Right atrium auricular region (tissue), 2 donors: ENCODE measurements at regions not wholly inside any gene's neighbourhood (a gene's known extent, or its start where the extent isn't known, plus 50 kb on each side); places are given as distances from the start of the nearest gene placed in this dataset.

Experiments
- DNase-seq: peaks from one replicate; pipeline ENCODE4 v3.0.0-alpha.2; 2019; ENCODE audit warnings: low spot score
- H3K27ac ChIP-seq, 2 donors: fragments of 200-600 bp; sonication (generic); 1 replicate in 1 of 2; 2 replicates in 1 of 2; pipeline ENCODE4 v1.5.1; 2016 to 2019
- H3K27me3 ChIP-seq, 2 donors: fragments of 200-600 bp; sonication (generic); one replicate each; pipeline versions ENCODE4 v1.5.1 to v1.6.0; 2017 to 2019
- H3K36me3 ChIP-seq: fragments of 200-600 bp; sonication (generic); one replicate; pipeline ENCODE4 v1.5.1; 2016
- H3K4me1 ChIP-seq, 2 donors: fragments of 200-600 bp; sonication (generic); one replicate each; pipeline versions ENCODE4 v1.5.1 to v1.6.0; 2017 to 2019
- H3K4me3 ChIP-seq, 2 donors: fragments of 200-600 bp; sonication (generic); 1 replicate in 1 of 2; 2 replicates in 1 of 2; pipeline ENCODE4 v1.5.1; 2017 to 2019; ENCODE audit warnings: mild to moderate bottlenecking in 1 of 2, moderate library complexity in 1 of 2
- H3K9me3 ChIP-seq, 2 donors: fragments of 200-600 bp; sonication (generic); one replicate each; pipeline ENCODE4 v1.5.1; 2019
- CTCF ChIP-seq, 2 donors: fragments of 200-600 bp; sonication (generic); IDR thresholded peaks; one replicate each; pipeline ENCODE4 v1.5.1; 2019; ENCODE audit warnings: antibody characterized with exemption in 2 of 2

GRCh38 chr16:85237817-85238216 lies 125.5 kb upstream of the CIBAR2 start:
- no peaks in the 10 kb centered on the region for H3K9me3 ChIP-seq
- no peak for TF ChIP-seq CTCF (IDR thresholded peaks at IDR 0.05)
- H3K27me3 ChIP-seq = no peaks in the 10 kb centered on the region
- H3K36me3 ChIP-seq = no peaks in the 10 kb centered on the region
- H3K4me1 ChIP-seq = peaks cover 0 to 48% of the 10 kb centered on the region in 2 donors
- no peak for DNase-seq
- no peak overlapping the region for H3K4me3 ChIP-seq
- H3K27ac ChIP-seq = no peak overlapping the region

GRCh38 chr16:85238233-85238647 lies 126.0 kb upstream of the CIBAR2 start:
- H3K9me3 ChIP-seq = no peaks in the 10 kb centered on the region
- no peaks in the 10 kb centered on the region for H3K27me3 ChIP-seq
- peak in 1 of 2 donors; percentile 19 for TF ChIP-seq CTCF (IDR thresholded peaks at IDR 0.05)
- no peaks in the 10 kb centered on the region for H3K36me3 ChIP-seq
- DNase-seq = peak; percentile 81
- H3K4me1 ChIP-seq = peaks cover 0 to 44% of the 10 kb centered on the region in 2 donors
- no peak overlapping the region for H3K4me3 ChIP-seq
- H3K27ac ChIP-seq = no peak overlapping the region

- Histone ChIP-seq H3K27me3 (no peaks in the 10 kb centered on the region), H3K9me3 (no peaks in the 10 kb centered on the region), H3K4me3 (no peak overlapping the region), H3K36me3 (no peaks in the 10 kb centered on the region), H3K27ac (no peak overlapping the region), H3K4me1 (peaks cover 0 to 35% of the 10 kb centered on the region in 2 donors)
- no peak for DNase-seq
- TF ChIP-seq CTCF (IDR thresholded peaks at IDR 0.05) = no peak
Measured at GRCh38 chr16:85239239-85239638, 127.0 kb upstream of the CIBAR2 start.

GRCh38 chr16:85239871-85240270 lies 127.6 kb upstream of the CIBAR2 start:
- DNase-seq = no peak
- no peak for TF ChIP-seq CTCF (IDR thresholded peaks at IDR 0.05)
- H3K36me3 ChIP-seq = no peaks in the 10 kb centered on the region

GRCh38 chr16:85240982-85241924 lies 129.0 kb upstream of the CIBAR2 start:
- Histone ChIP-seq H3K9me3 (no peaks in the 10 kb centered on the region), H3K27me3 (no peaks in the 10 kb centered on the region), H3K4me1 (peaks cover 0 to 21% of the 10 kb centered on the region in 2 donors), H3K4me3 (no peak overlapping the region), H3K36me3 (no peaks in the 10 kb centered on the region), H3K27ac (no peak overlapping the region)
- TF ChIP-seq CTCF (IDR thresholded peaks at IDR 0.05) = no peak
- no peak for DNase-seq

More at GRCh38 chr16:85239871-85240270, 127.6 kb upstream of the CIBAR2 start:
- no peaks in the 10 kb centered on the region for H3K27me3 ChIP-seq
- H3K9me3 ChIP-seq = no peaks in the 10 kb centered on the region
- no peak overlapping the region for H3K27ac ChIP-seq
- peaks cover 0 to 29% of the 10 kb centered on the region in 2 donors for H3K4me1 ChIP-seq
- H3K4me3 ChIP-seq = no peak overlapping the region
